Activated CD4-positive, alpha-beta memory T cell treated with anti-CD3 and anti-CD28 coated beads for 36 hours (primary cell): ENCODE measurements at regions not wholly inside any gene's neighbourhood (a gene's known extent, or its start where the extent isn't known, plus 50 kb on each side); places are given as distances from the start of the nearest gene placed in this dataset.

ENCODE experiments used
- CTCF ChIA-PET: fragments of 350-600 bp; sonication (Branson Sonifier 250); formaldehyde crosslinking; loops from one replicate; lab custom pipeline; 2021; ENCODE audit warnings: antibody characterized with exemption, inconsistent platforms; lab: Charles Lee
- POLR2A ChIA-PET: fragments of 350-600 bp; sonication (Branson Sonifier 250); formaldehyde crosslinking; loops from one replicate; lab custom pipeline; 2021; ENCODE audit warnings: antibody characterized with exemption; lab: Charles Lee
- DNase-seq: peaks from one replicate; pipeline ENCODE4 v3.0.0-alpha.2; 2020
- H3K27ac Mint-ChIP-seq: one replicate; pipeline ENCODE4 v1.8.0; 2021; ENCODE audit warnings: mixed read lengths
- H3K27me3 Mint-ChIP-seq: one replicate; pipeline ENCODE4 v1.8.0; 2021; ENCODE audit warnings: mixed read lengths
- H3K36me3 Mint-ChIP-seq: one replicate; pipeline ENCODE4 v1.8.0; 2021; ENCODE audit warnings: mixed read lengths
- H3K4me1 Mint-ChIP-seq: one replicate; pipeline ENCODE4 v1.8.0; 2021; ENCODE audit warnings: low read depth, mixed read lengths
- H3K4me3 Mint-ChIP-seq: one replicate; pipeline ENCODE4 v1.8.0; 2021; ENCODE audit warnings: mild to moderate bottlenecking, mixed read lengths
- H3K9me3 Mint-ChIP-seq: one replicate; pipeline ENCODE4 v1.8.0; 2021; ENCODE audit warnings: mixed read lengths
- intact Hi-C: fragments of 100-400 bp; cut with micrococcal nuclease; formaldehyde crosslinking; loops from one replicate; pipeline ENCODE4 v1.15.1; 2023

GRCh38 chr1:59159557-59160203 is 137.2 kb upstream of the FGGY start:
- peaks cover 7% of the 10 kb centered on the region for H3K27me3 Mint-ChIP-seq
- H3K4me3 Mint-ChIP-seq: no peak overlapping the region
- H3K36me3 Mint-ChIP-seq: peaks cover 2% of the 10 kb centered on the region
- peaks cover 11% of the 10 kb centered on the region for H3K9me3 Mint-ChIP-seq
- CTCF ChIA-PET: no interaction called here
- POLR2A ChIA-PET: no interaction called here
- H3K4me1 Mint-ChIP-seq: no peaks in the 10 kb centered on the region
- H3K27ac Mint-ChIP-seq: no peak overlapping the region
- no peak for DNase-seq
- intact Hi-C loops: loop anchor here (10.0 kb wide), 1 partner anchor 595 kb away; no protein-coding TSS in a partner anchor

DNA sequence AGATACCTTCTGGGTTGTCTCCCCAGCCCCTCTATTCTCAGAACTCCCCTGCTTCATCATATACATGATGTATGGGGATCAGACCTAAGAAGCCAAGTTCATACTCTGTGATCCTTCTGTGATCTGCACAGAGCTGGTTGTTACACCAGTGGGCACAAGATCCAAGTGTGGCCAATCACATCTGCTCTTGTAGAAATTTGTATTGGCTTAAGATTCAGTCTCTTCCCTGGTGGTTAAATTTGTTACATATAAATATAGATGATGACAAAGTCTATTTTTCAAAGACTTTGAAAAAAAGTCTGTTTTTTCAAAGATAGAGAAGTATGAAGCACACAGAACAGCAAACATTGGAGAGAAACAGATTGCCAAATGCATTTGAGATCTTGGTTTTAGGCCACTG is 135.8 kb upstream of the FGGY start:
- intact Hi-C loops: no loop called here
- Mint-ChIP-seq H3K9me3 (peaks cover 16% of the 10 kb centered on the region), H3K4me1 (no peaks in the 10 kb centered on the region), H3K27me3 (peaks cover 20% of the 10 kb centered on the region), H3K4me3 (no peak overlapping the region), H3K36me3 (peaks cover 2% of the 10 kb centered on the region), H3K27ac (no peak overlapping the region)
- no peak for DNase-seq
- POLR2A ChIA-PET: no interaction called here
- CTCF ChIA-PET: no interaction called here

- Mint-ChIP-seq H3K9me3 (peaks cover 14% of the 10 kb centered on the region), H3K27me3 (peaks cover 22% of the 10 kb centered on the region), H3K36me3 (peaks cover 2% of the 10 kb centered on the region), H3K4me1 (no peaks in the 10 kb centered on the region), H3K4me3 (no peak overlapping the region), H3K27ac (no peak overlapping the region)
- intact Hi-C loops: no loop called here
- ChIA-PET CTCF (no interaction called here), POLR2A (no interaction called here)
- DNase-seq: no peak
Measured at GRCh38 chr1:59162665-59163064, 134.2 kb upstream of the FGGY start.

- H3K36me3 Mint-ChIP-seq: no peaks in the 10 kb centered on the region
- ChIA-PET POLR2A (no interaction called here), CTCF (no interaction called here)
- no peaks in the 10 kb centered on the region for H3K4me1 Mint-ChIP-seq
- intact Hi-C loops: no loop called here
- no peak for DNase-seq
- peaks cover 9% of the 10 kb centered on the region for H3K9me3 Mint-ChIP-seq
- no peak overlapping the region for H3K27ac Mint-ChIP-seq
- no peak overlapping the region for H3K4me3 Mint-ChIP-seq
- peaks cover 22% of the 10 kb centered on the region for H3K27me3 Mint-ChIP-seq
Measured at GRCh38 chr1:59163268-59164092, 133.4 kb upstream of the FGGY start.

DNA sequence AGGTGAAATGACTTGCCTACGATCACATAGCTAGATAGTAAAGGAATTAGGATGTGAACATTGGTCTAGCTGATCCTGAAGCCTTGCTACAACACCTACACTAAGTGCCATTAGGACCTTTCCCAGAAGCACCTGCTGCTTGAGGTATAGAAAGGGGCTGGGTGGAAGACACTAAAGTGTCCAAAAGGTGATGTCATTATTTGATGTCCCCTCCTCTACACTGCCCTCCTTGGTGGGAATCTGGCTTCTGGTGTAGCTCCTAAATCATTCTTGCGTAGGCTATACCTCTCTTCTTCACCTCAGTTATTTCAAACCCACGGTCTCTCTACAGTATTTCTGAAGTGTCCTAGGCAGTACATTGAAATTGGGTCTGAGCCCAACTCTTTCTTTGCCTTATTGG is 132.5 kb upstream of the FGGY start:
- CTCF ChIA-PET: no interaction called here
- POLR2A ChIA-PET: no interaction called here
- peaks cover 5% of the 10 kb centered on the region for H3K9me3 Mint-ChIP-seq
- peaks cover 25% of the 10 kb centered on the region for H3K27me3 Mint-ChIP-seq
- intact Hi-C loops: no loop called here
- H3K4me1 Mint-ChIP-seq: no peaks in the 10 kb centered on the region
- H3K4me3 Mint-ChIP-seq: no peak overlapping the region
- no peaks in the 10 kb centered on the region for H3K36me3 Mint-ChIP-seq
- no peak for DNase-seq
- H3K27ac Mint-ChIP-seq: no peak overlapping the region

- Mint-ChIP-seq H3K4me3 (no peak overlapping the region), H3K9me3 (peaks cover 5% of the 10 kb centered on the region), H3K4me1 (no peaks in the 10 kb centered on the region), H3K27ac (no peak overlapping the region), H3K27me3 (peaks cover 29% of the 10 kb centered on the region), H3K36me3 (no peaks in the 10 kb centered on the region)
- CTCF ChIA-PET: interaction anchor here (0.6 kb wide), 1 partner anchor 386 kb away, joined by 3 read pairs; no protein-coding TSS in a partner anchor
- intact Hi-C loops: no loop called here
- DNase-seq: no peak
- POLR2A ChIA-PET: no interaction called here
Measured at GRCh38 chr1:59165353-59165752, 131.5 kb upstream of the FGGY start.

DNA sequence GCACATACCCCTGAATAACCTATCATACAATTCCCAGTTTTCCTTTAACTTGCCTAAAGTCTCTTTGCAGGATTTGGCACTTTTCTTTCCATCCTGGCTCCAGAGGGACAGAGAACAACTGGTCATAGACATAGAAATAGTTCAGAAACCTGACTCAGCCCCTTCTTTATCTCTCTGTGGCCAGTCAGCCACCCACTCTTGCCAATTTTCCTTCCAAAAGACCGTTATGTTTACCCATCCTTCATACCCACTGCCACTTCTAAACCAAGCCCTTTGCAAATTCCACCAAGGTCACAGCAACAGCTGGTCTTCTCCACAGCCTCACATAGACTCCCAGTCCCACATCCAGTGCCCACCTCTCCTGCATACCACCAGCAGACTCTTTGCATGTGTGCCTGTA is 127.2 kb upstream of the FGGY start:
- Mint-ChIP-seq H3K4me1 (no peaks in the 10 kb centered on the region), H3K36me3 (no peaks in the 10 kb centered on the region), H3K9me3 (peaks cover 5% of the 10 kb centered on the region), H3K27ac (no peak overlapping the region), H3K4me3 (no peak overlapping the region), H3K27me3 (peaks cover 22% of the 10 kb centered on the region)
- no peak for DNase-seq
- intact Hi-C loops: no loop called here
- ChIA-PET POLR2A (no interaction called here), CTCF (no interaction called here)

GRCh38 chr1:59170659-59171058 is 126.2 kb upstream of the FGGY start:
- POLR2A ChIA-PET: no interaction called here

DNA sequence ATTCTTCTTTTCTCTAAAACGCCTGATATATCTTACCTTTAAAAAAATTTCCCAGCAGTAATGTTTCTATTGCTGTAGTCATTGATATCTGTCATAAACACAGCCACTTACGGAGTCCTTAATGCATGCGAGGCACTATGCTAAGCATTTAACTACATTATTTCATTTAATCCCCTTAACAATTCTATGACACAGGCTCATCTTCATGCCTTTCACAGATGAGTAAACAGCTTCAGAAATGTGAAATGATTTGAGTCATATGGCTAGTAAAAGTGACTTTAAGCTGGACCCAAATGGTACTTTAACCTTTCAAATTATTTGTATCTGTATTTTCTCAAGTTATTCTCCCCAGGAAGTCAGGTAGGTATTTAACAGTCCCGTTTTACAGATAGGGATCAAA is 125.1 kb upstream of the FGGY start:
- intact Hi-C loops: no loop called here
- no peak for DNase-seq
- ChIA-PET CTCF (no interaction called here), POLR2A (no interaction called here)
- H3K27me3 Mint-ChIP-seq: peaks cover 7% of the 10 kb centered on the region
- H3K4me1 Mint-ChIP-seq: no peaks in the 10 kb centered on the region
- H3K4me3 Mint-ChIP-seq: no peak overlapping the region
- H3K9me3 Mint-ChIP-seq: no peaks in the 10 kb centered on the region
- H3K36me3 Mint-ChIP-seq: no peaks in the 10 kb centered on the region
- H3K27ac Mint-ChIP-seq: no peak overlapping the region

More at GRCh38 chr1:59170659-59171058, 126.2 kb upstream of the FGGY start:
- peaks cover 3% of the 10 kb centered on the region for H3K9me3 Mint-ChIP-seq
- intact Hi-C loops: no loop called here
- H3K27ac Mint-ChIP-seq: no peak overlapping the region
- H3K36me3 Mint-ChIP-seq: no peaks in the 10 kb centered on the region
- H3K4me1 Mint-ChIP-seq: no peaks in the 10 kb centered on the region
- peaks cover 13% of the 10 kb centered on the region for H3K27me3 Mint-ChIP-seq
- DNase-seq: no peak
- H3K4me3 Mint-ChIP-seq: no peak overlapping the region
- CTCF ChIA-PET: no interaction called here

DNA sequence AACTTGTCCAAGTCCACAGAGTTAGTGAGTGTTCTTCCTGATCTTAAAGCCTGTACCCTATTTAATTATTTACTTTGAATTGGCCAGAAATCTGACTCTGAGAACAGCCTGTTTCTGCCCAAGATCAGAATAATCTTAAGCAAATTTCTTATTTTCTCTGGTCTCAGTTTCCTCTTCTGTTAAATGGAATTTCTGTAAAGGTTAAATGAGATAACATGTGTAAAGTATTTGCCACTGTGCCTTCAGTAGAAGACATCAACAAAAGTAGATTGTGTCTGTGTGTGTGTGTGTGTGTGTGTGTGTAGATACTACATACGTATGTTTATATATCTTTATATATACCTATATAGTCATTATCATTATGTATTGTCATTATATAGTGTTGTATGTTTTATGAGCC is 124.2 kb upstream of the FGGY start:
- no peaks in the 10 kb centered on the region for H3K36me3 Mint-ChIP-seq
- ChIA-PET CTCF (no interaction called here), POLR2A (no interaction called here)
- H3K27me3 Mint-ChIP-seq: peaks cover 7% of the 10 kb centered on the region
- DNase-seq: no peak
- H3K27ac Mint-ChIP-seq: no peak overlapping the region
- no peaks in the 10 kb centered on the region for H3K9me3 Mint-ChIP-seq
- intact Hi-C loops: no loop called here
- H3K4me1 Mint-ChIP-seq: no peaks in the 10 kb centered on the region
- H3K4me3 Mint-ChIP-seq: no peak overlapping the region

DNA sequence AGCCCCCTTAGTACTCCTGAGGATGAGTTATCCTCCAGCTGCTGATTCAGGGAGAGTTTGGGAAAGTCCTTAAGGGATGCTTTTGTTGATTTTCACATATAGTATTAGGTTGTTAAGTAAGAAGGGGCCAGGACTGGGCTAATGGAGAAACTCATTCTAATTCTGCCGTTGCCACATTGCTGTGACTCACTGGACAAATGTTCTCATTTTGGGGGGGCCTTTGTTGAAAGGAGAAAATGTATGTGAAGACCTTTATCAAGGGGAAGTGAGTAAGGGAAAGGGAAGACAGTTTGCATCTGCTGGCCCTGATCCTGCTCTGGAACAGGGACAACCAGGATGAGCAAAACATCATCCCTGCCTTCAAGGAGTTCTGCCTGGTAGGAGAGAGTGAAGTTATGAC is 123.2 kb upstream of the FGGY start:
- H3K27ac Mint-ChIP-seq: no peak overlapping the region

DNA sequence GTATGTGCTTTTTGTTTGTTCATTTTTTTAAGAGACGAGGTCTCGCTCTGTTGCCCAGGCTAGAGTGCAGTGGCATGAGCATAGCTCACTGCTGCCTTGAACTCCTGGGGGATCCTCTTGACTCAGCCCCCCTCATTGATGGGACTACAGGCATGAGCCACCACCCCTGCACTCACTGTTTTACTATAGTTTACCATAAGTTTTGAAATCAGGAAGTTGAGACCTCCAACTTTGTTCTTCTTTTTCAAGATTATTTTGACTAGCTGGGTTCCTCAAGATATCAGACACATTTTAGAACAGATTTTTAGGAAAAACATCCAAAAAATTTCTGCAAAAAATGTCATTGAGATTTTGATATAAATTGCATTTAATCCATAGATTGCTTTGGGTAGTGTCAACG is 120.4 kb upstream of the FGGY start:
- intact Hi-C loops: no loop called here
- Mint-ChIP-seq H3K4me3 (no peak overlapping the region), H3K4me1 (no peaks in the 10 kb centered on the region), H3K27ac (no peak overlapping the region), H3K36me3 (no peaks in the 10 kb centered on the region), H3K9me3 (no peaks in the 10 kb centered on the region), H3K27me3 (no peaks in the 10 kb centered on the region)
- POLR2A ChIA-PET: no interaction called here
- no peak for DNase-seq
- CTCF ChIA-PET: no interaction called here

More for the DNA sequence above, 123.2 kb upstream of the FGGY start:
- no peak for DNase-seq
- H3K36me3 Mint-ChIP-seq: no peaks in the 10 kb centered on the region
- H3K9me3 Mint-ChIP-seq: no peaks in the 10 kb centered on the region
- peaks cover 5% of the 10 kb centered on the region for H3K27me3 Mint-ChIP-seq
- no peak overlapping the region for H3K4me3 Mint-ChIP-seq
- no peaks in the 10 kb centered on the region for H3K4me1 Mint-ChIP-seq
- ChIA-PET POLR2A (no interaction called here), CTCF (no interaction called here)
- intact Hi-C loops: no loop called here

DNA sequence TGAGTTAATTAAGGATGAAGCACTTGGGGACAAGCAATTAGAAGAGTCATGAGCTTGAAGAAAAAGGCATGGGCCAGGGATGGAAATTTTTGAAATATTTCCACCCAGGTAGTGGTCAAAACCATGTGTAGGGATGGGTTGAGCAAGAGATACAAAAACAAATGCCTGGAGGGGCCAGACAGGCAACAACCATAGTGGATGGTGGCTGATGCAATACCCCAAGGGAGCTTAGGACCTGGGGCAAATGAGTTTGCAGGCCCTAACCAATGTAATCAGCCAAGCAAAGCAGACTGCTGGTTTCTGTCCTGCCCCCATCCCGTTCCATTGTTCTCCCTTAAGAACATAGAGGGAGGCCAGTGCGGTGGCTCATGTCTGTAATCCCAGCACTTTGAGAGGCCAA is 119.1 kb upstream of the FGGY start:
- no peak overlapping the region for H3K27ac Mint-ChIP-seq
- POLR2A ChIA-PET: no interaction called here
- no peaks in the 10 kb centered on the region for H3K27me3 Mint-ChIP-seq
- intact Hi-C loops: no loop called here
- CTCF ChIA-PET: interaction anchor here (0.6 kb wide), 1 partner anchor 67 kb away, joined by 3 read pairs; no protein-coding TSS in a partner anchor
- no peak overlapping the region for H3K4me3 Mint-ChIP-seq
- no peak for DNase-seq
- H3K4me1 Mint-ChIP-seq: no peaks in the 10 kb centered on the region
- no peaks in the 10 kb centered on the region for H3K36me3 Mint-ChIP-seq
- no peaks in the 10 kb centered on the region for H3K9me3 Mint-ChIP-seq
